MM.1S (cell line): ENCODE measurements at regions not wholly inside any gene's neighbourhood (a gene's known extent, or its start where the extent isn't known, plus 50 kb on each side); places are given as distances from the start of the nearest gene placed in this dataset.

Experiments
- CTCF ChIP-seq: fragments of 300-600 bp; sonication (generic); IDR thresholded peaks from 2 replicates; pipeline ENCODE4 v1.5.1; 2016; ENCODE audit warnings: antibody characterized with exemption, low read length, mixed read lengths
- EZH2 ChIP-seq: fragments of 300-600 bp; sonication (generic); optimal IDR thresholded peaks from 2 replicates; pipeline ENCODE3; 2017; ENCODE audit warnings: low read depth, mild to moderate bottlenecking, antibody characterized with exemption, low read length, mixed read lengths
- EZH2phosphoT487 ChIP-seq: fragments of 300-600 bp; sonication (generic); IDR thresholded peaks from 2 replicates; pipeline ENCODE4 v1.6.1; 2018; ENCODE audit warnings: antibody characterized with exemption, low read length

- TF ChIP-seq EZH2 (no peak), EZH2phosphoT487 (no peak), CTCF (no peak)
Observed at GRCh38 chr3:157751386-157751785, 248.2 kb upstream of the VEPH1 start.
